ENCODE measurements at regions not wholly inside any gene's neighbourhood (a gene's known extent, or its start where the extent isn't known, plus 50 kb on each side); places are given as distances from the start of the nearest gene placed in this dataset.

GRCh38 chr4:163263606-163264005 is 68.8 kb downstream of the NPY1R start:
- Histone ChIP-seq H3K27me3 (ENCODE audit: control insufficient read depth, insufficient read depth, low read length) (no peaks in the 10 kb centered on the region), H3K36me3 (ENCODE audit: control insufficient read depth, insufficient read depth, low read length) (no peaks in the 10 kb centered on the region), H3K4me3 (ENCODE audit: low read depth, low read length) (no peak overlapping the region)
- DNase-seq (ENCODE audit: low read depth): no peak
- no peak for TF ChIP-seq CTCF (IDR thresholded peaks at IDR 0.05; ENCODE audit: insufficient read depth, low read length, poor library complexity, severe bottlenecking)

GRCh38 chr4:163256680-163257343 is 75.6 kb downstream of the NPY1R start:
- TF ChIP-seq CTCF (IDR thresholded peaks at IDR 0.05; ENCODE audit: insufficient read depth, low read length, poor library complexity, severe bottlenecking): no peak
- no peak overlapping the region for H3K4me3 ChIP-seq (ENCODE audit: low read depth, low read length)
- DNase-seq (ENCODE audit: low read depth): no peak

GRCh38 chr4:163251204-163251603 is 81.2 kb downstream of the NPY1R start:
- Histone ChIP-seq H3K27me3 (ENCODE audit: control insufficient read depth, insufficient read depth, low read length) (no peaks in the 10 kb centered on the region), H3K4me3 (ENCODE audit: low read depth, low read length) (no peak overlapping the region), H3K36me3 (ENCODE audit: control insufficient read depth, insufficient read depth, low read length) (no peaks in the 10 kb centered on the region)
- TF ChIP-seq CTCF (IDR thresholded peaks at IDR 0.05; ENCODE audit: insufficient read depth, low read length, poor library complexity, severe bottlenecking): peak; percentile 32
- no peak for DNase-seq (ENCODE audit: low read depth)

More at GRCh38 chr4:163256680-163257343, 75.6 kb downstream of the NPY1R start:
- Histone ChIP-seq H3K36me3 (ENCODE audit: control insufficient read depth, insufficient read depth, low read length) (no peaks in the 10 kb centered on the region), H3K27me3 (ENCODE audit: control insufficient read depth, insufficient read depth, low read length) (no peaks in the 10 kb centered on the region)

GRCh38 chr4:163249042-163249441 is 82.4 kb upstream of the NAF1 start:
- Histone ChIP-seq H3K27me3 (ENCODE audit: control insufficient read depth, insufficient read depth, low read length) (no peaks in the 10 kb centered on the region), H3K4me3 (ENCODE audit: low read depth, low read length) (no peak overlapping the region), H3K36me3 (ENCODE audit: control insufficient read depth, insufficient read depth, low read length) (no peaks in the 10 kb centered on the region)
- no peak for TF ChIP-seq CTCF (IDR thresholded peaks at IDR 0.05; ENCODE audit: insufficient read depth, low read length, poor library complexity, severe bottlenecking)
- no peak for DNase-seq (ENCODE audit: low read depth)

- no peak for TF ChIP-seq CTCF (IDR thresholded peaks at IDR 0.05; ENCODE audit: insufficient read depth, low read length, poor library complexity, severe bottlenecking)
- DNase-seq (ENCODE audit: low read depth): no peak
- no peaks in the 10 kb centered on the region for H3K27me3 ChIP-seq (ENCODE audit: control insufficient read depth, insufficient read depth, low read length)
- H3K4me3 ChIP-seq (ENCODE audit: low read depth, low read length): no peak overlapping the region
- H3K36me3 ChIP-seq (ENCODE audit: control insufficient read depth, insufficient read depth, low read length): no peaks in the 10 kb centered on the region
These were observed 78.5 kb upstream of the NAF1 start for GRCh38 chr4:163245044-163245728.
